Activated T-cell treated with anti-CD3 and anti-CD28 coated beads, Interleukin-2, amount 50 U/mL, for 72 hours (primary cell): ENCODE measurements at regions not wholly inside any gene's neighbourhood (a gene's known extent, or its start where the extent isn't known, plus 50 kb on each side); places are given as distances from the start of the nearest gene placed in this dataset.
"Not testable (repeated sequence)": the region's sequence is repeated elsewhere in the genome, so short reads cannot be mapped to it uniquely, and the experiment has no call there.

Source experiments
- ATAC-seq, 2 donors: fragments of 150-1000 bp; cut with Tn5 transposase; replicated peaks in 1 of 2; 2 replicates each; pipeline ENCODE4 v1.10.0; 2021; ENCODE audit warnings: moderate library complexity in 2 of 2, mild to moderate bottlenecking in 1 of 2
- DNase-seq, 2 donors: peaks; one replicate each; pipeline ENCODE4 v3.0.0; 2021 to 2022; ENCODE audit warnings: mixed read lengths in 1 of 2
- H3K27ac Mint-ChIP-seq: one replicate; pipeline ENCODE4 v1.8.0; 2022; ENCODE audit warnings: mild to moderate bottlenecking, moderate library complexity, mixed read lengths
- H3K27me3 Mint-ChIP-seq: one replicate; pipeline ENCODE4 v1.8.0; 2022; ENCODE audit warnings: low read depth, mixed read lengths
- H3K36me3 Mint-ChIP-seq, 2 donors: one replicate each; pipeline ENCODE4 v1.8.0; 2022; ENCODE audit warnings: mixed read lengths in 2 of 2, mild to moderate bottlenecking in 1 of 2; ENCODE audit not compliant: insufficient read depth in 2 of 2
- H3K4me1 Mint-ChIP-seq: one replicate; pipeline ENCODE4 v1.8.0; 2022; ENCODE audit warnings: low read depth, mixed read lengths
- H3K4me3 Mint-ChIP-seq, 2 donors: one replicate each; pipeline ENCODE4 v1.8.0; 2022; ENCODE audit warnings: mild to moderate bottlenecking in 2 of 2, mixed read lengths in 2 of 2, moderate library complexity in 2 of 2
- H3K9me3 Mint-ChIP-seq, 2 donors: one replicate each; pipeline ENCODE4 v1.8.0; 2022; ENCODE audit warnings: mixed read lengths in 2 of 2

DNA sequence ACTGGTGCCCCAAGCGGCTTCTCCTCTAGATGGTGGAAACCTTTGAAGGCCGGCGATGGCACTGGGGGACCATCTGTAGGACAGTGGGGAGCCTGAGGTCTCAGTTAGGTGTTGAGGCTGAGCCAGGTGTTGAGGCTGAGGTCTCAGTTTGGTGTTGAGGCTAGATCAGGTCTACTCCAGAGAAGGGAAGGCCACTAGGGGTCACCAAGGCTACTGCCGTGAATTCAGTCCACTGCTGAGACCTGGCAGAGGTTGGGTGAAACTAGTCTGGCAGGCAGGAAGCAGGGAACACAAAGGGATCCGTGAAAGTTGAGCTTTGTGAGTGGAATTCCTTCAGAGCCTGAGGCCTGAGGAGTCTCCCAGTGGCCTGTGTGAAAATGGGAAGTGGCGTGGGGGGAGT is 123.8 kb upstream of the FGF3 start:
- Mint-ChIP-seq H3K27me3 (peaks cover 7% of the 10 kb centered on the region), H3K27ac (no peak overlapping the region), H3K4me3 (no peak overlapping the region), H3K9me3 (no peaks in the 10 kb centered on the region), H3K36me3 (no peaks in the 10 kb centered on the region), H3K4me1 (no peaks in the 10 kb centered on the region)
- DNase-seq (no peak), ATAC-seq (no peak)

DNA sequence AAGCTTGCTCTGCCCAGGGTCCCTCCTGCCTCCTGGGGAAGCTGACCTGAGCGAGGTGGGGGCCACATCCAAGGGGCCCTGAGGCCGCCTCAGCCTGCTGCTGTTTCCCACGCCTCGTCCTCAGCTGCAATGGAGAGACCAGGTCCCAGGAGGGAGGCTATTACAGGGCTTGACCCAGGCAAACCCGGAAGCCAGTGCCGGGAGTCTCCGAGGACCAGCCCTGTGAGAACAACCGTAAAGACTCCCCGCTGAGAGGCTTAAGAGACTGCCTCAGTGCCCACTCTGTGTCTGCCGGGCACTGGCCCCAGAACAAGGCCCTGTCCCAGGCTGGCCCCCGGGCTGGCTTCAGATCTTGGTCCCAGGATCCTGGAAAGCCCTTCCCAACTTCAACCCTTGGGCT is 124.3 kb upstream of the FGF3 start:
- DNase-seq (no peak), ATAC-seq (no peak)
- H3K4me1 Mint-ChIP-seq, result no peaks in the 10 kb centered on the region
- peaks cover 7% of the 10 kb centered on the region for H3K27me3 Mint-ChIP-seq
- no peak overlapping the region for H3K27ac Mint-ChIP-seq
- no peaks in the 10 kb centered on the region for H3K36me3 Mint-ChIP-seq
- H3K9me3 Mint-ChIP-seq, result no peaks in the 10 kb centered on the region
- H3K4me3 Mint-ChIP-seq, result no peak overlapping the region

DNA sequence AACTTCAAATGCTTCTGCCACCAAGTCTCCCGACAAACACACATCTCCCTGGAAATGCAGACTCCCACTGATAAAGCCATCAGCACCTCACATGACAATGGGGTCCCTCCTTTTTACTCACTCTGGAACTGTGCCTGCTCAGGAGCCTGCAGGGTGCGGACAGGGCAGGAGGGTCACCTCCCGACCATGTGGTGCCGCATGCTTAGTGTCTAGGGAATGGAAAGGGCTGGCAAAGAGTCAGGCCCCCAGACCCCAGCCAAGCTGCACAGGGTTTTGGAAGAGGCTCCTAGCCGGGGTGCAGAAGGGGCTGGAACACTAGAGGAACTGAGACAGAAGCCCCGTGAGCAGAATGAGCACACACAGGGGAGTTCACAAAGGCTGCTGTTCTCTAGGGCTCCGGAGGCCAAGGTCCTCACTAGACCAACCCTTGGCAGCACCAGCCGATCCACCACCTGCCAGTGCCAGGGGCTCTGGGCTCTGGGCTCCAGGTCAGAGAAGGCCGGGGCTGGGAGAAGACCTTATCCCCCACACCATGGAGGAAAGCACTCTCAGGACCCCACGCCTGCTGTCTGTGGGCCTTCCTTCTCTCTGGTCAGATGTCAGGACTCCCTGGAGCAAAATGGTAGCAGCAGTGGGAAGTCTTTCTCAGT is 125.1 kb upstream of the FGF3 start:
- no peak for DNase-seq
- no peaks in the 10 kb centered on the region for H3K9me3 Mint-ChIP-seq
- H3K36me3 Mint-ChIP-seq, result no peaks in the 10 kb centered on the region
- H3K27me3 Mint-ChIP-seq, result peaks cover 7% of the 10 kb centered on the region
- H3K4me1 Mint-ChIP-seq, result no peaks in the 10 kb centered on the region
- no peak for ATAC-seq
- H3K4me3 Mint-ChIP-seq, result no peak overlapping the region
- no peak overlapping the region for H3K27ac Mint-ChIP-seq

GRCh38 chr11:69945157-69945556 is 125.9 kb upstream of the FGF3 start:
- DNase-seq (no peak), ATAC-seq (no peak)
- H3K27ac Mint-ChIP-seq, result no peak overlapping the region
- no peak overlapping the region for H3K4me3 Mint-ChIP-seq
- H3K27me3 Mint-ChIP-seq, result peaks cover 6% of the 10 kb centered on the region
- no peaks in the 10 kb centered on the region for H3K9me3 Mint-ChIP-seq
- no peaks in the 10 kb centered on the region for H3K4me1 Mint-ChIP-seq
- H3K36me3 Mint-ChIP-seq, result no peaks in the 10 kb centered on the region

GRCh38 chr11:69947059-69947792 is 128.0 kb upstream of the FGF3 start:
- H3K27ac Mint-ChIP-seq, result no peak overlapping the region
- H3K4me3 Mint-ChIP-seq, result no peak overlapping the region
- H3K27me3 Mint-ChIP-seq, result no peaks in the 10 kb centered on the region
- H3K36me3 Mint-ChIP-seq, result no peaks in the 10 kb centered on the region
- ATAC-seq (peak in 1 of 2 donors; percentile 41), DNase-seq (no peak)
- no peaks in the 10 kb centered on the region for H3K9me3 Mint-ChIP-seq
- no peaks in the 10 kb centered on the region for H3K4me1 Mint-ChIP-seq

GRCh38 chr11:69947793-69948255 is 128.6 kb upstream of the FGF3 start:
- Mint-ChIP-seq H3K4me3 (no peak overlapping the region), H3K27me3 (no peaks in the 10 kb centered on the region), H3K27ac (no peak overlapping the region), H3K36me3 (no peaks in the 10 kb centered on the region), H3K9me3 (no peaks in the 10 kb centered on the region), H3K4me1 (no peaks in the 10 kb centered on the region)
- DNase-seq, result no peak
- ATAC-seq, result no peak

- Mint-ChIP-seq H3K4me3 (no peak overlapping the region), H3K27me3 (no peaks in the 10 kb centered on the region), H3K9me3 (no peaks in the 10 kb centered on the region), H3K36me3 (no peaks in the 10 kb centered on the region), H3K27ac (no peak overlapping the region), H3K4me1 (no peaks in the 10 kb centered on the region)
- DNase-seq (no peak), ATAC-seq (no peak)
Observed at GRCh38 chr11:69948256-69949141, 129.3 kb upstream of the FGF3 start.

DNA sequence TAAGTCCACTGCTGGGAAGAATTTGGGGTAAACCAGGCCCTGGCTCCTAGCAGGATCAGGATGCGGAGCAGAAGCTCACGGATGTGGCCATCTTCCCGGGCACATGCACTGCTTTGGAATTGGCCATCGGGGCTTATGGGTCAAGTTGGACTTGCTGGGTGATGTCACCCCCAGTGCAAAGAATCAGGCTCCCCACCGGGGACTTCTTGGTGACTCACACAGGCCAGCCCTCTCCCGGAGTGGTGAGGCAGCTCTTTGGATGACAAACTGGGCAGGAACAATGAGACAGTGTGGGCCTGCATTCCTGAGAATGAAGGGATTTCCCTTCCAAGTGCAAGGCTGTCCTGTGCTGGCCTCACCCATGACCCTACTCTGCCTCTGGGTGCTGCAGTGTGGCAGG is 128.8 kb upstream of the ANO1 start:
- H3K9me3 Mint-ChIP-seq, result no peaks in the 10 kb centered on the region
- ATAC-seq, result no peak

DNA sequence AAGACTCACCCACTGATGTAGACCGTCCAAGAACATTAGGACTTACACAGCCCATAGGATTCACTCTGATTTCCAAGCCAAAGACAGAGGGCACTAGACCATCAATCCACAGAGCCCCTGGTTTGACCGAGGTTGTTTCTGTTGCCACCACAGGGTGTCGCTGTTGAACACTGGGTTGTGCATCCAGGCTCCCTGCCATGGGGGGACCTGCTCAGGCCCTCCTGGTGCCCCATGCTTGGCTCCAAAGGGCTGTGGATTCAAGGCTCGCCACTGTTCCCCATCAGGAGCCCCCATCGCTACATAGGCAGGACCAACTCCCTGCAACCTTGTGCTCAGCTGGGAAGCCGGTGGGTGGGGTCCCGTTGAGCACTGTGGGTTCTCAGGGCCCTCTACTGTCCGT is 128.0 kb upstream of the ANO1 start:
- ATAC-seq, result peak in 1 of 2 donors; percentile 43
- Mint-ChIP-seq H3K9me3 (no peaks in the 10 kb centered on the region), H3K36me3 (no peaks in the 10 kb centered on the region), H3K4me3 (no peak overlapping the region), H3K4me1 (no peaks in the 10 kb centered on the region), H3K27ac (no peak overlapping the region), H3K27me3 (no peaks in the 10 kb centered on the region)
- DNase-seq, result peak; percentile 29 to 57

More for the DNA sequence above, 128.8 kb upstream of the ANO1 start:
- Mint-ChIP-seq H3K36me3 (no peaks in the 10 kb centered on the region), H3K27me3 (no peaks in the 10 kb centered on the region), H3K4me1 (no peaks in the 10 kb centered on the region), H3K27ac (no peak overlapping the region), H3K4me3 (no peak overlapping the region)
- DNase-seq, result no peak

- no peak overlapping the region for H3K27ac Mint-ChIP-seq
- H3K4me1 Mint-ChIP-seq, result no peaks in the 10 kb centered on the region
- no peaks in the 10 kb centered on the region for H3K9me3 Mint-ChIP-seq
- no peak overlapping the region for H3K4me3 Mint-ChIP-seq
- no peaks in the 10 kb centered on the region for H3K36me3 Mint-ChIP-seq
- DNase-seq (no peak), ATAC-seq (no peak)
- no peaks in the 10 kb centered on the region for H3K27me3 Mint-ChIP-seq
Observed at GRCh38 chr11:69950621-69951020, 127.5 kb upstream of the ANO1 start.

- DNase-seq (no peak), ATAC-seq (no peak)
- Mint-ChIP-seq H3K27ac (no peak overlapping the region), H3K36me3 (no peaks in the 10 kb centered on the region), H3K4me3 (no peak overlapping the region), H3K9me3 (no peaks in the 10 kb centered on the region), H3K27me3 (no peaks in the 10 kb centered on the region), H3K4me1 (no peaks in the 10 kb centered on the region)
Observed at GRCh38 chr11:69951821-69952220, 126.3 kb upstream of the ANO1 start.

GRCh38 chr11:69952229-69952975 is 125.7 kb upstream of the ANO1 start:
- not testable (repeated sequence) for ATAC-seq

DNA sequence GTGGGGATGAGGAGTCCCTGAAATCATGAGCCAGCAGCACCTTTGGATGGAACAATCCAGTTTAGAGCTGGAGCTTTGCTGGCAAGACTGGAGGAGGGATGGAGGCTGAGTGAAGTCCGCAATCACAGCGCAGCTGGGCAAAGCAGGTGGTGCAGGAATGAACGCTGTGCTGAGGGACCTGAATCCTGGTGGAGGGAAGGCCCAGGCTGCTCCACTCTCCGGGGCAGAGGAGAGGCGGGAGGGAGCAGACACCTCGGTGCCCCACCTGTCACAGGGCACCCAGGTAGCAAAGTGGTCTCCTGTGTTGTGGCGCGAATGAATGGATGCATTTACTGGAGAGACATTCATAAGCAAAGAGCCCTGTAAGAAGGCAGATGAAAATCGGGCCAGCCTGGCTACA is 124.8 kb upstream of the ANO1 start:
- Mint-ChIP-seq H3K4me3 (no peak overlapping the region), H3K9me3 (no peaks in the 10 kb centered on the region), H3K27ac (no peak overlapping the region), H3K4me1 (no peaks in the 10 kb centered on the region), H3K27me3 (no peaks in the 10 kb centered on the region), H3K36me3 (no peaks in the 10 kb centered on the region)
- ATAC-seq (no peak), DNase-seq (no peak)

More at GRCh38 chr11:69952229-69952975, 125.7 kb upstream of the ANO1 start:
- H3K4me1 Mint-ChIP-seq, DNase-seq, H3K27me3 Mint-ChIP-seq, H3K4me3 Mint-ChIP-seq, H3K36me3 Mint-ChIP-seq, H3K9me3 Mint-ChIP-seq, H3K27ac Mint-ChIP-seq: not testable (repeated sequence)
